Loucy (cell line): ENCODE measurements at regions not wholly inside any gene's neighbourhood (a gene's known extent, or its start where the extent isn't known, plus 50 kb on each side); places are given as distances from the start of the nearest gene placed in this dataset.

Experiments used
- CTCF ChIP-seq: fragments of 200-600 bp; sonication (generic); conservative IDR thresholded peaks from 2 replicates; pipeline ENCODE4 v1.5.1; 2014; ENCODE audit warnings: mild to moderate bottlenecking, antibody characterized with exemption, low read length
- EZH2phosphoT487 ChIP-seq: fragments of 200-600 bp; IDR thresholded peaks from 2 replicates; pipeline ENCODE4 v1.6.1; 2018; ENCODE audit warnings: antibody characterized with exemption, mild to moderate bottlenecking, moderate library complexity, borderline replicate concordance

GRCh38 chr2:147688242-147688641 lies 156.6 kb upstream of the ACVR2A start:
- TF ChIP-seq CTCF (no peak), EZH2phosphoT487 (no peak)
